DMS114 treated with DMSO at 0.1 percent for 48 hours (cell line): ENCODE measurements at regions not wholly inside any gene's neighbourhood (a gene's known extent, or its start where the extent isn't known, plus 50 kb on each side); places are given as distances from the start of the nearest gene placed in this dataset.

Experiments used
- DNase-seq: peaks from one replicate; lab custom pipeline; 2025; ENCODE audit not compliant: unreplicated experiment; lab: John Stamatoyannopoulos, UW

GRCh38 chr4:114349543-114350175, 248.9 kb upstream of the UGT8 start:
- DNase-seq: no peak

GRCh38 chr4:114358901-114359300, 239.7 kb upstream of the UGT8 start:
- DNase-seq: no peak

DNA sequence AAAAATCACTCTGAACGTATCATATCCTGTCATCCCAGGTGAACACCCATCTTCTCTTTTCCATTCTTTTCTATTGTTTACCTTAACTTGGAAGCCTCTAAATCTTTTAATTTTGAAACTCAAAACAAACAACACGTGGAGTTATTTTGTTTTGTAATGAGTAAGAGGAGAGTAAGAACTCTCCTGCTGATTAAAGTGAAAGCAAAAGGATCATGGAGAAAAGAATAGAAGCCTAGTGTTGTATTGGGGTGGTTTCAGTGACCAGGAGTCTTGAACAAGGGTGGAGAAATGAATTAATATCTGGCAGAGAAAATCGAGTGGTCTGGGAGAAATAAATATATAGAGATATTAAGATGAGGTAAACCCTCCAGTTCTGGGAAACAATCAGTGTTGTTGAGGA, 237.4 kb upstream of the UGT8 start:
- no peak for DNase-seq

- DNase-seq: no peak
Measured at GRCh38 chr4:114364857-114365256, 233.8 kb upstream of the UGT8 start.

- DNase-seq: no peak
Measured at GRCh38 chr4:114365591-114365990, 233.0 kb upstream of the UGT8 start.

- DNase-seq: no peak
Measured at GRCh38 chr4:114366368-114366767, 232.2 kb upstream of the UGT8 start.

- DNase-seq: no peak
Measured at GRCh38 chr4:114368751-114369150, 229.9 kb upstream of the UGT8 start.

- DNase-seq: no peak
Measured at GRCh38 chr4:114373508-114373907, 225.1 kb upstream of the UGT8 start.

GRCh38 chr4:114378305-114378903, 220.2 kb upstream of the UGT8 start:
- no peak for DNase-seq

DNA sequence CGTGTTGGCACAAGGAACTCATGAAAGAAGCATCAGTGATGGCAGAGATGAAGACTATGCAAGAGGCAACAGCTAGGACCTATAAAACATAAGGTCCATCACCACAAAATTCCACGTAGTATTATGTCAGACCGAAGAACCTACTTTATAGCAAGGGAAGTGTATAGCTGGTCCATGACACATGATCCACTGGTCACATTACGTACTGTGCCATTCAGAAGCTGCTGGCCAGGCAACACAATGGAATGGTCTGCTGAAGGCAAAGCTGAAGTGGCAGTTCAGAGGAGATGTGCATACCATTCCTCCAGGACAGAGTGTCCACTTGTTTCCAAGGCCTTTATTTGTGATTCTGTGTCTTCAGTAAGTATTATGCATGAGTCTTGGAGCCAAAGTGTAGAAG, 215.5 kb upstream of the UGT8 start:
- no peak for DNase-seq

GRCh38 chr4:114383721-114384120, 214.9 kb upstream of the UGT8 start:
- DNase-seq: no peak

DNA sequence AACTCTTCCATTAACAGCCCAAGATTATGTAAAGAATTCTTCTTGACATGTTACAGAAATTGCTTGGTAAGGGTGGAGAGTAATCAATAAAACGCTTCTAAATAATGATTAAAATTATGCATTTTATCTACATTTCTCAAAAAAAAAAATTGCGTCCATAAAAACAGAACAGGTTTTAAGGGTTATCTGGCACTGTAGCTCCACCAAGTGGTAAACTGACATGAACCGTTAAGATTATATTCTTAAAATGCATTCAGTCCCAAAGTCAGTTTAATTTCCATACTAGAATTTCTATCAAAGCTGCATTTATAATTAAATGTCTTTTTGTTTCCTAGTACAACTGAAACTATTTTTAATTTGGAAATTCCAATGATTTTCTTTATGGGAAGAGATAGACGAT, 214.0 kb upstream of the UGT8 start:
- DNase-seq: no peak

DNA sequence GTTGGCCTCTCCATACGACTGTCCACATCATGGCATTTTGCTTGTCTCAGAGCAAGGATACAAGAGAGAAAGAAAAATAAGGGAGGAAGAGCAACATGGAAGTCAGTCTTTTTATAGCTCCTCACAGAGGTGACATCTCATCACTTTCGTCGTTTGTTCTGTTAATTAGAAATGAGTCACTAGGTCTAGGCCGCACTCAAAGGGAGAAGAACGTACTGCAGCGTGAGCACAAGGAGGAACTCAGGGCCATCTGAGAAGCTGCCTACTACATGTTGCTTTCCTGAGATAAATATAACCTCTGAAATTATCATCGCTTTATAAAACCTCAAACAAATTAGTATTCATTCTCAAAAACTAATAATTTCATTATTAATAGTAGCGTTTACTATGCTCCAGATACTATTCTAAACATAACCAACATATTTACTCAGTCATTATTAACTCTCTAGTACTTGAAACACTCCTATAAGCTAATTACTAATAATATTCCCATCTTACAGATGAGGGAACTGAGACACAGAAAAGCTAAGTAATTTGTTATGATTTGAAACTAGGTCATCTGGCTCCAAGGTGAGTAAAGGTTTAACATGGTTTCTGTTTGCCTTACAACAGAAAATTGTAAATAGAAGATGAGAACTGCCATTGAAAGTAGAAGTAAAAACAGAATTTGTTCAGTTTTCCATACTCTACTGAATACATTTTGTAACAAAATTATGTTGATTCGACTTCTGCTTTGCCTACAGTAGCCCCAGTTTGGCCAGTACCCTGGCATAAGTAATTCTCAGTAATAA, 213.2 kb upstream of the UGT8 start:
- no peak for DNase-seq

- peak; percentile 28 for DNase-seq
Measured at GRCh38 chr4:114386637-114387233, 211.9 kb upstream of the UGT8 start.

- no peak for DNase-seq
Measured at GRCh38 chr4:114389070-114389685, 209.4 kb upstream of the UGT8 start.

- DNase-seq: no peak
Measured at GRCh38 chr4:114393295-114394038, 205.1 kb upstream of the UGT8 start.

- no peak for DNase-seq
Measured at GRCh38 chr4:114396808-114397207, 201.8 kb upstream of the UGT8 start.

DNA sequence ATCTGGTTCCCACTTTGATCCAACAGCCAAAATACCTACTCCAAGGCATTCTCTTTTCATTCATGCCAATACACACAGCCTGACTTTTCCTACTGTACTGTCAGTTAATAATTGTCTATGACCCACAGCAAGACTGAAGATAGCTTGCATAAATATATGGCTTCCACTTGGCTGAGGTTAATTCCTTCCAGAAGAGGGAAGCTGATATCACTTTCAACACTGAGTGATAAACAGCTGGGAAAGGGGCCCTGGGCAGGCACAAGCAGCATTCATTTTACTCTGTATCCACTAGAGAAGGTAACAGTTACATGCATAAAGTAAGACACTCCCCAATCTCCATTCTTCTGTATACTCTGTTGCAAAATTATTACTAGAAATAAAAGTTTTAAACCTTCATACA, 200.2 kb upstream of the UGT8 start:
- DNase-seq: no peak

- DNase-seq: no peak
Measured at GRCh38 chr4:114399105-114399504, 199.5 kb upstream of the UGT8 start.

DNA sequence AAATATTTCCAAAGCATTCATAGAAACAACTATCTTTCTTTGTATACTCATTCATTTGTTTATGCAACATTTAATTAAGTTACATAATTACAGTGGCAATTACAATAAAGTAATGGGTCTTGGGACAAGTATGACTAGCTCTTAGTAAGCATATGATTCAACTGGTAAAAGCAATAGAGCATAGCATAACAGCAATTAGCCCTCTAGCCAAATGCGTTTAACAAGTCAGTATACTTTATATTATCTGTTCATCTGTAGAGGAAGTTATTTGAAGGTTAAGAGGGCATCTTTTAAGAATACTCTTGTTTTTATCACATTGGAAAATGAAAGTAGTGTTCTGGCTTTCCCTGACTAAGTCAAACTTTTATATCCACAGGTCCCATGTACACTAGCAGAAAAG, 198.1 kb upstream of the UGT8 start:
- DNase-seq: no peak

GRCh38 chr4:114401483-114401882, 197.1 kb upstream of the UGT8 start:
- DNase-seq: no peak
